Stimulated activated CD8-positive, alpha-beta memory T cell treated with anti-CD3 and anti-CD28 coated beads, Interleukin-15, amount 100 ng/mL, for 48 hours (primary cell): ENCODE measurements at regions not wholly inside any gene's neighbourhood (a gene's known extent, or its start where the extent isn't known, plus 50 kb on each side); places are given as distances from the start of the nearest gene placed in this dataset.

Source experiments
- DNase-seq, 2 donors: peaks; one replicate each; pipeline ENCODE4 v3.0.0-alpha.2; 2020; ENCODE audit warnings: low read depth in 2 of 2

GRCh38 chr3:16113704-16114103, 60.8 kb upstream of the GALNT15 start:
- DNase-seq: no peak

- no peak for DNase-seq
Observed at GRCh38 chr3:16114429-16114828, 60.1 kb upstream of the GALNT15 start.

- DNase-seq: no peak
Observed at GRCh38 chr3:16114930-16115329, 59.5 kb upstream of the GALNT15 start.

- no peak for DNase-seq
Observed at GRCh38 chr3:16118396-16118795, 56.1 kb upstream of the GALNT15 start.

GRCh38 chr3:16119887-16120286, 54.6 kb upstream of the GALNT15 start:
- no peak for DNase-seq

- no peak for DNase-seq
Observed at GRCh38 chr3:16121391-16121790, 53.1 kb upstream of the GALNT15 start.

GRCh38 chr3:16122155-16122554, 52.3 kb upstream of the GALNT15 start:
- DNase-seq: no peak

- DNase-seq: no peak
Observed at GRCh38 chr3:16122661-16123060, 51.8 kb upstream of the GALNT15 start.

- DNase-seq: no peak
Observed at GRCh38 chr3:16124636-16125035, 49.8 kb upstream of the GALNT15 start.
